Liver (tissue), 8 donors: ENCODE measurements at regions not wholly inside any gene's neighbourhood (a gene's known extent, or its start where the extent isn't known, plus 50 kb on each side); places are given as distances from the start of the nearest gene placed in this dataset.

Experiments
- DNase-seq: peaks from one replicate; pipeline ENCODE4 v3.0.0-alpha.2; 2017; ENCODE audit warnings: low spot score
- H3K27ac ChIP-seq, 2 donors: one replicate each; pipeline ENCODE4 v1.7.0; 2013; ENCODE audit warnings: inconsistent platforms in 2 of 2, low read length in 2 of 2, control low read depth in 1 of 2, low read depth in 1 of 2, mild to moderate bottlenecking in 1 of 2
- H3K27me3 ChIP-seq, 4 donors: one replicate each; pipeline versions ENCODE4 v1.6.1 to v1.7.0; 2013; ENCODE audit warnings: low read length in 3 of 4, inconsistent platforms in 1 of 4, mild to moderate bottlenecking in 1 of 4, moderate library complexity in 1 of 4; ENCODE audit not compliant: control insufficient read depth in 4 of 4, insufficient read depth in 4 of 4
- H3K36me3 ChIP-seq, 4 donors: one replicate each; pipeline versions ENCODE4 v1.6.1 to v1.7.0; 2013; ENCODE audit warnings: low read length in 3 of 4, mild to moderate bottlenecking in 3 of 4, low read depth in 1 of 4, moderate library complexity in 1 of 4; ENCODE audit not compliant: control insufficient read depth in 4 of 4, insufficient read depth in 3 of 4
- H3K4me1 ChIP-seq, 4 donors: one replicate each; pipeline versions ENCODE4 v1.6.1 to v1.7.0; 2013; ENCODE audit warnings: low read length in 3 of 4, mild to moderate bottlenecking in 3 of 4, moderate library complexity in 1 of 4; ENCODE audit not compliant: control insufficient read depth in 4 of 4, insufficient read depth in 4 of 4
- H3K4me3 ChIP-seq, 3 donors: one replicate each; pipeline versions ENCODE4 v1.6.1 to v1.7.0; 2013; ENCODE audit warnings: low read length in 3 of 3, control low read depth in 1 of 3, low read depth in 1 of 3, mild to moderate bottlenecking in 1 of 3
- H3K9ac ChIP-seq, 2 donors: one replicate each; pipeline ENCODE4 v1.7.0; 2013; ENCODE audit warnings: low read length in 2 of 2, mild to moderate bottlenecking in 2 of 2, moderate library complexity in 2 of 2, control low read depth in 1 of 2, low read depth in 1 of 2
- H3K9me3 ChIP-seq, 4 donors: one replicate each; pipeline versions ENCODE4 v1.6.1 to v1.7.0; 2013; ENCODE audit warnings: low read length in 3 of 4; ENCODE audit not compliant: control insufficient read depth in 4 of 4
- ATF3 ChIP-seq: IDR thresholded peaks from 2 replicates; pipeline ENCODE4 v1.6.1; 2016; ENCODE audit warnings: antibody characterized with exemption
- FOXA2 ChIP-seq: IDR thresholded peaks from 2 replicates; pipeline ENCODE4 v1.6.1; 2016; ENCODE audit warnings: antibody characterized with exemption
- HNF4G ChIP-seq: IDR thresholded peaks from 2 replicates; pipeline ENCODE4 v1.6.1; 2016; ENCODE audit warnings: antibody characterized with exemption
- NR2F2 ChIP-seq: IDR thresholded peaks from 2 replicates; pipeline ENCODE4 v1.6.1; 2016; ENCODE audit warnings: antibody characterized with exemption
- RAD21 ChIP-seq, 2 donors: IDR thresholded peaks; 2 replicates each; pipeline ENCODE4 v1.6.1; 2016; ENCODE audit warnings: antibody characterized with exemption in 2 of 2, mild to moderate bottlenecking in 2 of 2
- SP1 ChIP-seq: IDR thresholded peaks from 2 replicates; pipeline ENCODE4 v1.6.1; 2018; ENCODE audit warnings: antibody characterized with exemption, mild to moderate bottlenecking
- ZBTB33 ChIP-seq: IDR thresholded peaks from 2 replicates; pipeline ENCODE4 v1.6.1; 2016; ENCODE audit warnings: antibody characterized with exemption
- WGBS: extraction: QIAGEN DNeasy Blood & Tissue Kit; methylation state at CpG from one replicate; pipeline ENCODE4 v1.1.7; 2013; 5-methylcytosine and 5-hydroxymethylcytosine counted together
- TF ChIP-seq, protein P1 (sequence below): IDR thresholded peaks from 2 replicates; pipeline ENCODE4 v1.6.1; 2016; ENCODE audit warnings: antibody characterized with exemption, mild to moderate bottlenecking
- TF ChIP-seq, protein P2 (sequence below): fragments of 150-350 bp; IDR thresholded peaks from 2 replicates; pipeline ENCODE4 v1.5.1; 2017; ENCODE audit warnings: improper control_type of control experiment, low read depth, low read length; ENCODE audit not compliant: missing input control
- TF ChIP-seq, protein P3 (sequence below): IDR thresholded peaks from 2 replicates; pipeline ENCODE4 v1.6.1; 2016; ENCODE audit warnings: antibody characterized with exemption
- donor health status: healthy.
- donor health status: healthy.
- donor health status: healthy.
- donor health status: healthy.
- donor health status: healthy.

DNA sequence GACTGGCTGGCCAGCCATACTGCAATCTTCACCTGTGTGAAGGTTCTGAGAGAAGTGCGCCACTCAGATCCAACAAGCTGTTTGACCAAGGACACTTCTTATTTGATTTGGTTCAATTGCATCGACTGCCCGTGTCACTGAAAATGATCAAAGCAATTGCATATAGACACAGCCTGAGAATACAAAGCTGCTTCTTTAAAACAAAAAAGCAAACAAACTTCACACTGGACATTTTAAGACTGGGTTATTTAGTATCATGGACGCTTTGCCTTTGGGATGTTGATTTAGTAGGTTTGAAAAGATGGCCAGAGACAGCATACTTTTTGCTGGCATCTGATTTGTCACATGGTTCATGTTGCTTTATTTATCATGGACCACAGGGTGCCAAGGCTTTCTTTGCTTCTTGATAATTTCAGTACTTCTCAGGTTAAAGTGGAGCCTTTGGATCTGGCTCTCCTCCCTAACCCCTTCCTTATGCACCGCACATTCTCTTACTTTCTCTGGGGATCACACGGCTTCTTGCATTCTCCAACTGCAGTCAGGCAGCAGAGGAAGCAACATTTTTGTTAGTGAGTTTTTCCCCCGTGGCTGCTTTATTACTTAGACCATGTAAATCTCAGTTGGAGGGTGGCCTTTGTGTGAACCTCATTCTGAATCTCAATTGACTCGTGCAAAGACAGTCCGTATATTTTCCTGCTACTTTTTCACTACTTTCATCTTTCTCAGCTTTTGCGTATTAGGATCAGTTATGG lies 151.0 kb downstream of the CD47 start:
- H3K27me3 ChIP-seq = no peaks in the 10 kb centered on the region
- H3K27ac ChIP-seq = no peak overlapping the region
- DNase-seq = no peak
- no peak overlapping the region for H3K9ac ChIP-seq
- no peak for TF ChIP-seq HNF4G
- no peaks in the 10 kb centered on the region for H3K4me1 ChIP-seq
- no peaks in the 10 kb centered on the region for H3K9me3 ChIP-seq
- no peak overlapping the region for H3K4me3 ChIP-seq
- H3K36me3 ChIP-seq = no peaks in the 10 kb centered on the region
- 62% methylated on average over 10 of the region's 10 CpGs for WGBS

- TF ChIP-seq NR2F2 = no peak
- TF ChIP-seq, protein P1, sequence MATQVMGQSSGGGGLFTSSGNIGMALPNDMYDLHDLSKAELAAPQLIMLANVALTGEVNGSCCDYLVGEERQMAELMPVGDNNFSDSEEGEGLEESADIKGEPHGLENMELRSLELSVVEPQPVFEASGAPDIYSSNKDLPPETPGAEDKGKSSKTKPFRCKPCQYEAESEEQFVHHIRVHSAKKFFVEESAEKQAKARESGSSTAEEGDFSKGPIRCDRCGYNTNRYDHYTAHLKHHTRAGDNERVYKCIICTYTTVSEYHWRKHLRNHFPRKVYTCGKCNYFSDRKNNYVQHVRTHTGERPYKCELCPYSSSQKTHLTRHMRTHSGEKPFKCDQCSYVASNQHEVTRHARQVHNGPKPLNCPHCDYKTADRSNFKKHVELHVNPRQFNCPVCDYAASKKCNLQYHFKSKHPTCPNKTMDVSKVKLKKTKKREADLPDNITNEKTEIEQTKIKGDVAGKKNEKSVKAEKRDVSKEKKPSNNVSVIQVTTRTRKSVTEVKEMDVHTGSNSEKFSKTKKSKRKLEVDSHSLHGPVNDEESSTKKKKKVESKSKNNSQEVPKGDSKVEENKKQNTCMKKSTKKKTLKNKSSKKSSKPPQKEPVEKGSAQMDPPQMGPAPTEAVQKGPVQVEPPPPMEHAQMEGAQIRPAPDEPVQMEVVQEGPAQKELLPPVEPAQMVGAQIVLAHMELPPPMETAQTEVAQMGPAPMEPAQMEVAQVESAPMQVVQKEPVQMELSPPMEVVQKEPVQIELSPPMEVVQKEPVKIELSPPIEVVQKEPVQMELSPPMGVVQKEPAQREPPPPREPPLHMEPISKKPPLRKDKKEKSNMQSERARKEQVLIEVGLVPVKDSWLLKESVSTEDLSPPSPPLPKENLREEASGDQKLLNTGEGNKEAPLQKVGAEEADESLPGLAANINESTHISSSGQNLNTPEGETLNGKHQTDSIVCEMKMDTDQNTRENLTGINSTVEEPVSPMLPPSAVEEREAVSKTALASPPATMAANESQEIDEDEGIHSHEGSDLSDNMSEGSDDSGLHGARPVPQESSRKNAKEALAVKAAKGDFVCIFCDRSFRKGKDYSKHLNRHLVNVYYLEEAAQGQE = no peak
- TF ChIP-seq, protein P2, sequence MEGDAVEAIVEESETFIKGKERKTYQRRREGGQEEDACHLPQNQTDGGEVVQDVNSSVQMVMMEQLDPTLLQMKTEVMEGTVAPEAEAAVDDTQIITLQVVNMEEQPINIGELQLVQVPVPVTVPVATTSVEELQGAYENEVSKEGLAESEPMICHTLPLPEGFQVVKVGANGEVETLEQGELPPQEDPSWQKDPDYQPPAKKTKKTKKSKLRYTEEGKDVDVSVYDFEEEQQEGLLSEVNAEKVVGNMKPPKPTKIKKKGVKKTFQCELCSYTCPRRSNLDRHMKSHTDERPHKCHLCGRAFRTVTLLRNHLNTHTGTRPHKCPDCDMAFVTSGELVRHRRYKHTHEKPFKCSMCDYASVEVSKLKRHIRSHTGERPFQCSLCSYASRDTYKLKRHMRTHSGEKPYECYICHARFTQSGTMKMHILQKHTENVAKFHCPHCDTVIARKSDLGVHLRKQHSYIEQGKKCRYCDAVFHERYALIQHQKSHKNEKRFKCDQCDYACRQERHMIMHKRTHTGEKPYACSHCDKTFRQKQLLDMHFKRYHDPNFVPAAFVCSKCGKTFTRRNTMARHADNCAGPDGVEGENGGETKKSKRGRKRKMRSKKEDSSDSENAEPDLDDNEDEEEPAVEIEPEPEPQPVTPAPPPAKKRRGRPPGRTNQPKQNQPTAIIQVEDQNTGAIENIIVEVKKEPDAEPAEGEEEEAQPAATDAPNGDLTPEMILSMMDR = peak; percentile 37
- TF ChIP-seq, protein P3, sequence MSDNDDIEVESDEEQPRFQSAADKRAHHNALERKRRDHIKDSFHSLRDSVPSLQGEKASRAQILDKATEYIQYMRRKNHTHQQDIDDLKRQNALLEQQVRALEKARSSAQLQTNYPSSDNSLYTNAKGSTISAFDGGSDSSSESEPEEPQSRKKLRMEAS = no peak
- TF ChIP-seq RAD21 (IDR thresholded peaks at IDR 0.05) = peak; percentile 76 to 77
- H3K9ac ChIP-seq = no peak overlapping the region
- H3K9me3 ChIP-seq = no peaks in the 10 kb centered on the region
- H3K4me1 ChIP-seq = no peaks in the 10 kb centered on the region
- DNase-seq = peak; percentile 35
- H3K27ac ChIP-seq = no peak overlapping the region
- no peaks in the 10 kb centered on the region for H3K36me3 ChIP-seq
- H3K4me3 ChIP-seq = no peak overlapping the region
- H3K27me3 ChIP-seq = peaks cover 0 to 3% (median 0%) of the 10 kb centered on the region in 4 donors
Measured at GRCh38 chr3:107938143-107938542, 152.7 kb downstream of the CD47 start.

DNA sequence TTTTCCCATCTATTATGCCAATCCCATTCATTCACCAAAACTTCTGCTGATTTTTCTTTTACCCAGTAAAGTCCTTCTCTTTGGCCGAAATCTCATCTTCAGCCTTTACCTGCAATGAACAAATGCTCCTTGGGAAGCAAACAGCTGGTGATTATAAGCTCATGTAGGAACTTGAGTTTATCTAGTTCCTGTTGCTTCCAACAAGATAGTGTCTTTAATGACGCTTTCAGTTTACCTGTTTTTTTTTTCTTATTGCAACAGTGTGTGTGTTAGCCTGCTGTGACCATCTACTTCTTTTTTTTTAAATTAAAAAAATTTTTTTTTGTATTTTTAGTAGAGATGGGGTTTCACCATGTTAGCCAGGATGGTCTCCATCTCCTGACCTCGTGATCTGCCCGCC lies 156.0 kb downstream of the CD47 start:
- no peak for DNase-seq
- no peak overlapping the region for H3K4me3 ChIP-seq
- H3K9me3 ChIP-seq = no peaks in the 10 kb centered on the region
- no peak overlapping the region for H3K9ac ChIP-seq
- H3K27ac ChIP-seq = no peak overlapping the region
- no peaks in the 10 kb centered on the region for H3K4me1 ChIP-seq
- TF ChIP-seq FOXA2 (no peak), ZBTB33 (no peak), SP1 (no peak), RAD21 (IDR thresholded peaks at IDR 0.05) (no peak), ATF3 (no peak)
- peaks cover 0 to 6% (median 0%) of the 10 kb centered on the region in 4 donors for H3K27me3 ChIP-seq
- 83% methylated on average over 4 of the region's 4 CpGs for WGBS
- no peaks in the 10 kb centered on the region for H3K36me3 ChIP-seq
